H9 (cell line): ENCODE measurements at regions not wholly inside any gene's neighbourhood (a gene's known extent, or its start where the extent isn't known, plus 50 kb on each side); places are given as distances from the start of the nearest gene placed in this dataset.

ENCODE experiments used
- DNase-seq: peaks from one replicate; pipeline ENCODE4 v3.0.0-alpha.2; 2017
- H2AFZ ChIP-seq: one replicate; pipeline ENCODE4 v1.6.1; 2013; ENCODE audit warnings: mild to moderate bottlenecking, low read length, control low read depth, moderate library complexity
- H2AK5ac ChIP-seq: 2 replicates; pipeline ENCODE4 v1.6.1; 2013; ENCODE audit warnings: low read length, control low read depth, mixed read lengths; ENCODE audit not compliant: insufficient read length
- H2BK120ac ChIP-seq: one replicate; pipeline ENCODE4 v1.6.1; 2013; ENCODE audit warnings: low read depth, mild to moderate bottlenecking, low read length, control low read depth, inconsistent platforms; ENCODE audit not compliant: poor library complexity, severe bottlenecking
- H2BK12ac ChIP-seq: 2 replicates; pipeline ENCODE4 v1.6.1; 2013; ENCODE audit warnings: low read length, control low read depth, mixed read lengths, low read depth; ENCODE audit not compliant: insufficient read length
- H2BK15ac ChIP-seq: 2 replicates; pipeline ENCODE4 v1.6.1; 2013; ENCODE audit warnings: low read depth, low read length, control low read depth
- H2BK20ac ChIP-seq: one replicate; pipeline ENCODE4 v1.6.1; 2013; ENCODE audit warnings: low read depth, mild to moderate bottlenecking, low read length, control low read depth, inconsistent platforms; ENCODE audit not compliant: poor library complexity, severe bottlenecking
- H2BK5ac ChIP-seq: 2 replicates; pipeline ENCODE4 v1.6.1; 2013; ENCODE audit warnings: low read length, control low read depth, mixed read lengths; ENCODE audit not compliant: insufficient read length
- H3K14ac ChIP-seq: 2 replicates; pipeline ENCODE4 v1.6.1; 2013; ENCODE audit warnings: low read length, control low read depth; ENCODE audit not compliant: insufficient read depth
- H3K18ac ChIP-seq: 2 replicates; pipeline ENCODE4 v1.6.1; 2013; ENCODE audit warnings: low read depth, mild to moderate bottlenecking, mixed read lengths, low read length, control low read depth; ENCODE audit not compliant: insufficient read length
- H3K23ac ChIP-seq: 2 replicates; pipeline ENCODE4 v1.6.1; 2013; ENCODE audit warnings: low read length, control low read depth, mixed read lengths, low read depth; ENCODE audit not compliant: insufficient read length
- H3K23me2 ChIP-seq: 2 replicates; pipeline ENCODE4 v1.6.1; 2013; ENCODE audit warnings: low read depth, mild to moderate bottlenecking, mixed read lengths, low read length, control low read depth; ENCODE audit not compliant: insufficient read length, poor library complexity, severe bottlenecking
- H3K27ac ChIP-seq: 2 replicates; pipeline ENCODE4 v1.5.1; 2013; ENCODE audit warnings: low read length, control low read depth, mixed read lengths, low read depth; ENCODE audit not compliant: insufficient read length
- H3K27me3 ChIP-seq: 2 replicates; pipeline ENCODE4 v1.6.1; 2013; ENCODE audit warnings: low read length, control low read depth, inconsistent platforms; ENCODE audit not compliant: insufficient read depth
- H3K4ac ChIP-seq: 2 replicates; pipeline ENCODE4 v1.6.1; 2013; ENCODE audit warnings: low read depth, mild to moderate bottlenecking, control low read depth, inconsistent platforms, low read length, moderate library complexity
- H3K4me1 ChIP-seq: 2 replicates; pipeline ENCODE4 v1.6.1; 2013; ENCODE audit warnings: low read length, control low read depth, inconsistent platforms; ENCODE audit not compliant: insufficient read depth
- H3K4me2 ChIP-seq: 2 replicates; pipeline ENCODE4 v1.6.1; 2013; ENCODE audit warnings: low read length, control low read depth, mixed read lengths; ENCODE audit not compliant: insufficient read length, insufficient read depth
- H3K56ac ChIP-seq: 2 replicates; pipeline ENCODE4 v1.6.1; 2013; ENCODE audit warnings: low read depth, mild to moderate bottlenecking, mixed read lengths, low read length, control low read depth; ENCODE audit not compliant: insufficient read length
- H3K79me1 ChIP-seq: 2 replicates; pipeline ENCODE4 v1.6.1; 2013; ENCODE audit warnings: low read depth, mild to moderate bottlenecking, moderate library complexity, low read length, control low read depth, inconsistent platforms; ENCODE audit not compliant: insufficient read depth, poor library complexity, severe bottlenecking
- H3K79me2 ChIP-seq: 2 replicates; pipeline ENCODE4 v1.6.1; 2013; ENCODE audit warnings: low read length, control low read depth, inconsistent platforms; ENCODE audit not compliant: insufficient read depth
- H3K9ac ChIP-seq: 2 replicates; pipeline ENCODE4 v1.6.1; 2013; ENCODE audit warnings: low read length, control low read depth, mixed read lengths; ENCODE audit not compliant: insufficient read length; ENCODE audit errors: extremely low read depth
- H3K9me3 ChIP-seq: one replicate; pipeline ENCODE4 v1.6.1; 2013; ENCODE audit warnings: low read depth, low read length, inconsistent platforms; ENCODE audit not compliant: control insufficient read depth
- H3T11ph ChIP-seq: one replicate; pipeline ENCODE4 v1.6.1; 2013; ENCODE audit warnings: mild to moderate bottlenecking, low read length, control low read depth, inconsistent platforms
- H4K20me1 ChIP-seq: one replicate; pipeline ENCODE4 v1.6.1; 2013; ENCODE audit not compliant: control insufficient read depth, insufficient read length, insufficient read depth
- H4K5ac ChIP-seq: 2 replicates; pipeline ENCODE4 v1.6.1; 2013; ENCODE audit warnings: low read depth, mild to moderate bottlenecking, mixed read lengths, low read length, control low read depth; ENCODE audit not compliant: insufficient read length
- H4K8ac ChIP-seq: replicated peaks from 2 replicates; pipeline ENCODE4 v1.6.1; 2013; ENCODE audit warnings: low read length, control low read depth, mixed read lengths, low read depth; ENCODE audit not compliant: insufficient read length
- H4K91ac ChIP-seq: 2 replicates; pipeline ENCODE4 v1.6.1; 2013; ENCODE audit warnings: low read depth, mild to moderate bottlenecking, moderate library complexity, mixed read lengths, low read length, control low read depth; ENCODE audit not compliant: insufficient read length
- H3K27ac Mint-ChIP-seq, 3 experiments: 2 replicates in 2 of 3; 3 replicates in 1 of 3; pipeline ENCODE4 v1.8.0; 2020 to 2021; ENCODE audit warnings: mixed read lengths in 3 of 3, mild to moderate bottlenecking in 1 of 3, moderate library complexity in 1 of 3
- H3K27me3 Mint-ChIP-seq: 2 replicates; pipeline ENCODE4 v1.8.0; 2021; ENCODE audit warnings: low read depth, mild to moderate bottlenecking, moderate library complexity, mixed read lengths
- H3K36me3 Mint-ChIP-seq, 3 experiments: 2 replicates in 2 of 3; 3 replicates in 1 of 3; pipeline ENCODE4 v1.8.0; 2020 to 2021; ENCODE audit warnings: low read depth in 3 of 3, mixed read lengths in 3 of 3; ENCODE audit not compliant: insufficient read depth in 1 of 3
- H3K4me1 Mint-ChIP-seq, 2 experiments: 2 replicates each; pipeline ENCODE4 v1.8.0; 2020; ENCODE audit warnings: mixed read lengths in 2 of 2
- H3K4me3 Mint-ChIP-seq, 2 experiments: 2 replicates in 1 of 2; 3 replicates in 1 of 2; pipeline ENCODE4 v1.8.0; 2020 to 2021; ENCODE audit warnings: mild to moderate bottlenecking in 2 of 2, mixed read lengths in 2 of 2, moderate library complexity in 1 of 2
- H3K9me3 Mint-ChIP-seq, 2 experiments: 2 replicates in 1 of 2; 3 replicates in 1 of 2; pipeline ENCODE4 v1.8.0; 2020; ENCODE audit warnings: mild to moderate bottlenecking in 2 of 2, mixed read lengths in 2 of 2, moderate library complexity in 1 of 2
- WGBS: extraction: QIAGEN DNeasy Blood & Tissue Kit; methylation state at CpG from one replicate; pipeline ENCODE4 v1.1.7; 2013; ENCODE audit warnings: missing lambda C conversion rate, low lambda C conversion rate, mixed read lengths; ENCODE audit not compliant: insufficient read length; ENCODE audit errors: extremely low coverage; 5-methylcytosine and 5-hydroxymethylcytosine counted together
- TF ChIP-seq, protein P1 (sequence below): fragments of 200-600 bp; sonication (generic); conservative IDR thresholded peaks from 3 replicates; pipeline ENCODE4 v1.8.0; 2021; ENCODE audit warnings: antibody characterized with exemption, mild to moderate bottlenecking

DNA sequence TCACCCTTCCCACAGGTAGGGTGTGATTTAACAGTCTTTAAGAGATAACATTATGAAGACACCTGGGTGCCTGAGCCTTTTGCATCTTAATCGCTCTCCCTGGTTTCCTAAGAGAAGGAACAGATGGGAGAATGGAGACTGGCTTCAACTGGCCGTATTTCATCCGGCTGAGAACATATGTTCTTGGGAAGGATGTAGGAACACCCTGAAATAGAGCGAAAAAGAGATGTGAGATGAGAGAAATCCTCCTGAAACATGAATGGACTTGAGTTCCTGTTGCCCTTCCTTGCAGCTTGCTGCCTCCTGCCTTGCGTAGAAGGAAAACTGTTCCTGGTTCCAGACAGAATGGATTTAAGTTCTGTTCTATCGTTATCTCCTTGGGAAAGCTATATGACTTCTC, 385.4 kb upstream of the RBFOX1 start:
- WGBS = no CpG with 5 or more reads among the region's 6 CpGs
- H3K23ac ChIP-seq = no peak overlapping the region
- no peak overlapping the region for H2AK5ac ChIP-seq
- H4K91ac ChIP-seq = no peak overlapping the region
- Mint-ChIP-seq H3K27me3 (peaks cover 3% of the 10 kb centered on the region; the same call in 1 of the 2 replicates), H3K4me3 (no peak overlapping the region), H3K4me1 (peaks cover 6 to 7% of the 10 kb centered on the region in 2 experiments; a peak in 2 of 4 replicates), H3K27ac (peak overlapping the region in 1 of 3 experiments; percentile 76; a peak in 1 of 7 replicates), H3K36me3 (no peaks in the 10 kb centered on the region; a peak in 1 of 7 replicates), H3K9me3 (no peaks in the 10 kb centered on the region)
- no peak overlapping the region for H3T11ph ChIP-seq
- no peak overlapping the region for H2BK120ac ChIP-seq
- H3K27ac ChIP-seq = no peak overlapping the region
- no peak overlapping the region for H3K4ac ChIP-seq
- H4K5ac ChIP-seq = no peak overlapping the region
- no peak overlapping the region for H3K14ac ChIP-seq
- H3K9ac ChIP-seq = no peak overlapping the region
- H3K23me2 ChIP-seq = no peaks in the 10 kb centered on the region
- H3K79me1 ChIP-seq = no peaks in the 10 kb centered on the region
- no peak overlapping the region for H2BK15ac ChIP-seq
- no peaks in the 10 kb centered on the region for H4K20me1 ChIP-seq
- H3K79me2 ChIP-seq = no peaks in the 10 kb centered on the region
- TF ChIP-seq, protein P1, sequence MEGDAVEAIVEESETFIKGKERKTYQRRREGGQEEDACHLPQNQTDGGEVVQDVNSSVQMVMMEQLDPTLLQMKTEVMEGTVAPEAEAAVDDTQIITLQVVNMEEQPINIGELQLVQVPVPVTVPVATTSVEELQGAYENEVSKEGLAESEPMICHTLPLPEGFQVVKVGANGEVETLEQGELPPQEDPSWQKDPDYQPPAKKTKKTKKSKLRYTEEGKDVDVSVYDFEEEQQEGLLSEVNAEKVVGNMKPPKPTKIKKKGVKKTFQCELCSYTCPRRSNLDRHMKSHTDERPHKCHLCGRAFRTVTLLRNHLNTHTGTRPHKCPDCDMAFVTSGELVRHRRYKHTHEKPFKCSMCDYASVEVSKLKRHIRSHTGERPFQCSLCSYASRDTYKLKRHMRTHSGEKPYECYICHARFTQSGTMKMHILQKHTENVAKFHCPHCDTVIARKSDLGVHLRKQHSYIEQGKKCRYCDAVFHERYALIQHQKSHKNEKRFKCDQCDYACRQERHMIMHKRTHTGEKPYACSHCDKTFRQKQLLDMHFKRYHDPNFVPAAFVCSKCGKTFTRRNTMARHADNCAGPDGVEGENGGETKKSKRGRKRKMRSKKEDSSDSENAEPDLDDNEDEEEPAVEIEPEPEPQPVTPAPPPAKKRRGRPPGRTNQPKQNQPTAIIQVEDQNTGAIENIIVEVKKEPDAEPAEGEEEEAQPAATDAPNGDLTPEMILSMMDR = no peak
- H3K4me2 ChIP-seq = no peak overlapping the region
- no peak overlapping the region for H2BK20ac ChIP-seq
- H3K56ac ChIP-seq = no peak overlapping the region
- no peak overlapping the region for H4K8ac ChIP-seq
- no peak overlapping the region for H2AFZ ChIP-seq
- DNase-seq = no peak
- no peak overlapping the region for H2BK5ac ChIP-seq
- H3K18ac ChIP-seq = no peak overlapping the region
- no peak overlapping the region for H2BK12ac ChIP-seq
- H3K27me3 ChIP-seq = no peaks in the 10 kb centered on the region
- H3K9me3 ChIP-seq = no peaks in the 10 kb centered on the region
- H3K4me1 ChIP-seq = no peaks in the 10 kb centered on the region
